Cardiac fibroblast (primary cell): ENCODE measurements at regions not wholly inside any gene's neighbourhood (a gene's known extent, or its start where the extent isn't known, plus 50 kb on each side); places are given as distances from the start of the nearest gene placed in this dataset.

Experiments used
- DNase-seq, 2 donors: peaks; one replicate each; pipeline versions ENCODE4 v3.0.0 to v3.0.0-alpha.2; 2010; ENCODE audit warnings: low read depth in 2 of 2
- H3K4me3 ChIP-seq, 2 donors: replicated peaks in 1 of 2; 1 replicate in 1 of 2; 2 replicates in 1 of 2; pipeline ENCODE4 v1.5.1; 2011; ENCODE audit warnings: low read depth in 2 of 2, low read length in 2 of 2, mild to moderate bottlenecking in 2 of 2, moderate library complexity in 1 of 2
- TF ChIP-seq, protein P1 (sequence below): IDR thresholded peaks from one replicate; pipeline ENCODE4 v1.5.1; 2011; ENCODE audit warnings: low read depth, mild to moderate bottlenecking, low read length, inconsistent platforms

GRCh38 chr10:26637521-26638275, 59.8 kb upstream of the PDSS1 start:
- no peak for DNase-seq
- H3K4me3 ChIP-seq: no peak overlapping the region
- TF ChIP-seq, protein P1, sequence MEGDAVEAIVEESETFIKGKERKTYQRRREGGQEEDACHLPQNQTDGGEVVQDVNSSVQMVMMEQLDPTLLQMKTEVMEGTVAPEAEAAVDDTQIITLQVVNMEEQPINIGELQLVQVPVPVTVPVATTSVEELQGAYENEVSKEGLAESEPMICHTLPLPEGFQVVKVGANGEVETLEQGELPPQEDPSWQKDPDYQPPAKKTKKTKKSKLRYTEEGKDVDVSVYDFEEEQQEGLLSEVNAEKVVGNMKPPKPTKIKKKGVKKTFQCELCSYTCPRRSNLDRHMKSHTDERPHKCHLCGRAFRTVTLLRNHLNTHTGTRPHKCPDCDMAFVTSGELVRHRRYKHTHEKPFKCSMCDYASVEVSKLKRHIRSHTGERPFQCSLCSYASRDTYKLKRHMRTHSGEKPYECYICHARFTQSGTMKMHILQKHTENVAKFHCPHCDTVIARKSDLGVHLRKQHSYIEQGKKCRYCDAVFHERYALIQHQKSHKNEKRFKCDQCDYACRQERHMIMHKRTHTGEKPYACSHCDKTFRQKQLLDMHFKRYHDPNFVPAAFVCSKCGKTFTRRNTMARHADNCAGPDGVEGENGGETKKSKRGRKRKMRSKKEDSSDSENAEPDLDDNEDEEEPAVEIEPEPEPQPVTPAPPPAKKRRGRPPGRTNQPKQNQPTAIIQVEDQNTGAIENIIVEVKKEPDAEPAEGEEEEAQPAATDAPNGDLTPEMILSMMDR: no peak

GRCh38 chr10:26640391-26640790, 57.1 kb upstream of the PDSS1 start:
- TF ChIP-seq, protein P1: no peak
- no peak overlapping the region for H3K4me3 ChIP-seq
- DNase-seq: no peak

DNA sequence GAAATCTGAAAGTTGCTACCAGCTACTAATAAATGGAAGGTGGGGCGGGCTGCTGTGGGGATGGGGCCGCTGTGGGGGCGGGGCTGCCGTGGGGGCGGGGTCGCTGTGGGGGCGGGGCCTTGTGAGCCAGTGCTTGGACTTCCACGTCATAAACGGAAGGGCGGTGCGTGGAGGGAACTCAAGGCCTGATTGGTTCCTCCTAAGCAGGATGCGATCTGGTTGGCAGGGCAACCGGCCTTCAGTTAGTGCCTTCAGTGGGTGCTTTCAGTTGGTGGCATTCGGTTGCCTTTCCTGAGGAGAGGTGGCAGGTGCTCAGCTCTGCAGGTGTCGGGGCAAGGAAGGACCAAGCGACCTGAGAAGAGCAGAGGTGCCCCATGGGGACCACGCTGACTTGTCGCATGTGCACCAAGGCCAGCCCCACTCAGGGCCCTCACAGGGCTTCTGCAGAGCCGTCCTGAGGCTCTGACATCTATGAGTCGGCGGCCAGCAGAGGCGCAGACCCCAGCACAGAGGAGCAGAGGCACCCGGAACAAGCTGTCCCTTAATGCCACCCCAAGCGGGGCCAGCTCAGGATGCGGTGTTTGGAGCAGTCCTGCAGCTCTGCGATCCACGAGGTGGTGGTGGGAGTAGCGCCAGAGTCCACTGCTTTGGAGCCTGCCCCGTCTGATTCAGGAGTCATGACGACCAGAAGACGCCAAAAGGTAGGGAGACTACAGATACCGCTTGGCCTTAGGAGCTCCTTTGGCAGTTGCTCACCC, 54.4 kb upstream of the PDSS1 start:
- TF ChIP-seq, protein P1: no peak
- no peak for DNase-seq

GRCh38 chr10:26647602-26648244, 49.8 kb upstream of the PDSS1 start:
- H3K4me3 ChIP-seq: no peak overlapping the region
- no peak for DNase-seq
- TF ChIP-seq, protein P1: no peak

More for the DNA sequence above, 54.4 kb upstream of the PDSS1 start:
- no peak overlapping the region for H3K4me3 ChIP-seq
